Activated B cell treated with CpG ODN at 0.5 μM for 24 hours (primary cell): ENCODE measurements at regions not wholly inside any gene's neighbourhood (a gene's known extent, or its start where the extent isn't known, plus 50 kb on each side); places are given as distances from the start of the nearest gene placed in this dataset.
"Not testable (repeated sequence)": the region's sequence is repeated elsewhere in the genome, so short reads cannot be mapped to it uniquely, and the experiment has no call there.

Experiments used
- ATAC-seq: fragments of 200-7000 bp; cut with Tn5 transposase; one replicate; pipeline ENCODE4 v1.10.0; 2021; ENCODE audit warnings: low read depth, mild to moderate bottlenecking, moderate library complexity
- CTCF ChIA-PET: fragments of 350-600 bp; sonication (Branson Sonifier 250); formaldehyde crosslinking; loops from one replicate; lab custom pipeline; 2021; ENCODE audit warnings: antibody characterized with exemption; lab: Charles Lee
- POLR2A ChIA-PET: fragments of 350-600 bp; sonication (Branson Sonifier 250); formaldehyde crosslinking; loops from one replicate; lab custom pipeline; 2021; ENCODE audit warnings: antibody characterized with exemption; lab: Charles Lee
- DNase-seq: peaks from one replicate; pipeline ENCODE4 v3.0.0; 2022
- H3K27ac Mint-ChIP-seq: one replicate; pipeline ENCODE4 v1.8.0; 2020; ENCODE audit warnings: mixed read lengths
- H3K27me3 Mint-ChIP-seq: one replicate; pipeline ENCODE4 v1.8.0; 2021; ENCODE audit warnings: mixed read lengths
- H3K36me3 Mint-ChIP-seq: one replicate; pipeline ENCODE4 v1.8.0; 2021; ENCODE audit warnings: low read depth, mixed read lengths
- H3K4me1 Mint-ChIP-seq: one replicate; pipeline ENCODE4 v1.8.0; 2021; ENCODE audit warnings: mixed read lengths
- H3K4me3 Mint-ChIP-seq: one replicate; pipeline ENCODE4 v1.8.0; 2020; ENCODE audit warnings: mild to moderate bottlenecking, mixed read lengths
- H3K9me3 Mint-ChIP-seq: one replicate; pipeline ENCODE4 v1.8.0; 2020; ENCODE audit warnings: mixed read lengths
- intact Hi-C: fragments of 100-400 bp; cut with micrococcal nuclease; formaldehyde crosslinking; loops from one replicate; pipeline ENCODE4 v1.15.1; 2024
- TF ChIP-seq, protein P1 (sequence below): fragments of 200-600 bp; IDR thresholded peaks from one replicate; pipeline ENCODE4 v1.8.0; 2022; ENCODE audit warnings: antibody characterized with exemption, mild to moderate bottlenecking

GRCh38 chr10:84863675-84864074 is 535.3 kb downstream of the CCSER2 start:
- Mint-ChIP-seq H3K36me3 (no peaks in the 10 kb centered on the region), H3K27me3 (peaks cover 2% of the 10 kb centered on the region), H3K4me3 (no peak overlapping the region), H3K4me1 (no peaks in the 10 kb centered on the region), H3K9me3 (peaks cover 5% of the 10 kb centered on the region), H3K27ac (no peak overlapping the region)
- CTCF ChIA-PET, result no interaction called here
- ATAC-seq (no peak), DNase-seq (no peak)
- TF ChIP-seq, protein P1, sequence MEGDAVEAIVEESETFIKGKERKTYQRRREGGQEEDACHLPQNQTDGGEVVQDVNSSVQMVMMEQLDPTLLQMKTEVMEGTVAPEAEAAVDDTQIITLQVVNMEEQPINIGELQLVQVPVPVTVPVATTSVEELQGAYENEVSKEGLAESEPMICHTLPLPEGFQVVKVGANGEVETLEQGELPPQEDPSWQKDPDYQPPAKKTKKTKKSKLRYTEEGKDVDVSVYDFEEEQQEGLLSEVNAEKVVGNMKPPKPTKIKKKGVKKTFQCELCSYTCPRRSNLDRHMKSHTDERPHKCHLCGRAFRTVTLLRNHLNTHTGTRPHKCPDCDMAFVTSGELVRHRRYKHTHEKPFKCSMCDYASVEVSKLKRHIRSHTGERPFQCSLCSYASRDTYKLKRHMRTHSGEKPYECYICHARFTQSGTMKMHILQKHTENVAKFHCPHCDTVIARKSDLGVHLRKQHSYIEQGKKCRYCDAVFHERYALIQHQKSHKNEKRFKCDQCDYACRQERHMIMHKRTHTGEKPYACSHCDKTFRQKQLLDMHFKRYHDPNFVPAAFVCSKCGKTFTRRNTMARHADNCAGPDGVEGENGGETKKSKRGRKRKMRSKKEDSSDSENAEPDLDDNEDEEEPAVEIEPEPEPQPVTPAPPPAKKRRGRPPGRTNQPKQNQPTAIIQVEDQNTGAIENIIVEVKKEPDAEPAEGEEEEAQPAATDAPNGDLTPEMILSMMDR, result no peak
- POLR2A ChIA-PET, result no interaction called here
- intact Hi-C loops, result no loop called here

DNA sequence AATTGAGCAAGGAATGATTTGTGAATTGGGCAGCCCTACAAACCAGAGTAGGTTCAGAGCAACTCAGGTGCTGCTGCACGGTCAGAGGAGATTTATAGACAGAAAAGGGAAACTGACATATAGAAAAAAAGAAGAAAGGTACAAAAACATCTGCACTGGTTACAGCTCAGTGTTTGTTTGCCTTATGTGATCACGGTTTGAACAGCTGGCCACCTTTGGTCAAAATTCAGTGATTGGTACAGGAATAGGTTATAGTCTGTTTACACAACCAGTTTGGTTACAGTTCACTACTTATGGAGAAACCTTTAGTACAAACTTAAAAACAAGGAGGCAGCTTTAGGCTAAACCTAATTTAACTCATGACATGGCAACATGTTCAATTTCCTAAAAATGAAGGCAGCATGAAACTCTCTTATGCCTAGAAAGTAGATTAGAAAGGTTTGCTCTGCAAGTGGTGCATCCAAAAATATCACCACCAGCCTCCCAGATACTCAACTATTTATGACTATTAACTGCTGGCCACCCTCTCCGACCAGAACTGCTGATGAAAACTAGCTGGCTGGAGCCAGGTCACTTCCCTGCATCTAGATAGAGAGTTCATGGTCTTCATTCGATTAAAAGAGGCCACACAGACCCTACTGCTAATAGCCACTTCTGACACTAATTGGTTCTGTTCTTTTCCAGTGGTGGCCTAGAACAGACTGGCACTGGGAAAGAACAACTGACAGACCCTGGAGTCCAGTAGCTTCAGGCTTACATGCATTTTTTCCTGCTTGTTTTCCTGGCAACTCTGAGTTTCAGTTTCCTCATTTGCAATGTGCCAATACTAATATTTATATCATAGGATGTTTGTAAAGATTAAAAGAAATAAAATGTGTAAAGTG is 548.0 kb downstream of the CCSER2 start:
- Mint-ChIP-seq H3K27me3 (no peaks in the 10 kb centered on the region), H3K4me1 (no peaks in the 10 kb centered on the region), H3K36me3 (no peaks in the 10 kb centered on the region), H3K9me3 (no peaks in the 10 kb centered on the region), H3K27ac (no peak overlapping the region), H3K4me3 (no peak overlapping the region)
- ChIA-PET CTCF (no interaction called here), POLR2A (no interaction called here)
- TF ChIP-seq, protein P1, result no peak
- DNase-seq, result no peak
- no peak for ATAC-seq
- intact Hi-C loops, result no loop called here

DNA sequence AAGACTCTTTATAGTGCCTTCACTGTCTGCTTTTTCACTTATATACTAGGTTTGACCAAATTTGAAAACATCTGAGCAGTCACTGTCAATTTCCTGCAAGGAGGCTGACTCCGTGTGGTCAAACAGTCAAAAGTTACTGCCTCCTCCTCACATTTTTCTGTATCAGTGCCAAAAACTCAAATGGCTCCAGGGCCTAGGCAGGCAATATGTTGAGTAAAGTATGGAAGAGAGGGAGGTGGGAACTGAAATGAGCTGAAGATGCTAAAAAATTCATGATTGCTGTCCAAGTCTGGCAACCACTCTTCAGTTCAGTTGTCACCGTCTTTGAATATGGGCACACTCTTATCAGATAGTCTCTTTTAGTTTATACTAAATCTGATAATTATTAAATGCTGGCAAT is 551.6 kb downstream of the CCSER2 start:
- no peak overlapping the region for H3K27ac Mint-ChIP-seq
- H3K27me3 Mint-ChIP-seq, result no peaks in the 10 kb centered on the region
- no peaks in the 10 kb centered on the region for H3K4me1 Mint-ChIP-seq
- ChIA-PET CTCF (interaction anchor here (1.1 kb wide), 1 partner anchor 11 kb away, joined by 3 read pairs; no protein-coding TSS in a partner anchor), POLR2A (no interaction called here)
- intact Hi-C loops, result no loop called here
- TF ChIP-seq, protein P1, result no peak
- no peaks in the 10 kb centered on the region for H3K36me3 Mint-ChIP-seq
- no peaks in the 10 kb centered on the region for H3K9me3 Mint-ChIP-seq
- ATAC-seq (no peak), DNase-seq (no peak)
- H3K4me3 Mint-ChIP-seq, result no peak overlapping the region

DNA sequence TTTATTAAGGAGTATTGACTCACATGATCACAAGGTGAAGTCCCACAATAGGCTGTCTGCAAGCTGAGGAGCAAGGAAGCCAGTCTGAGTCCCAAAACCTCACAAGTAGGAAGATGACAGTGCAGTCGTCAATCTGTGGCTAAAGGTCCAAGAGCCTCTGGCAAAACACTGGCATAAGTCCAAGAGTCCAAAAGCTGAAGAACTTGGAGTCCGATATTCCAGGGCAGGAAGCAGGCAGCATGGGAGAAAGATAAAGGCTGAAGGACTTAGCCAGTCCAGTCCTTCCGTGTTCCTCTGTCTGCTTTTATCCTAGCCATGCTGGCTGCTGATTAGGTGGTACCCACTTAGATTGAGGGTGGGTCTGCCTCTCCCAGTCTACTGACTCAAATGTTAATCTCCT is 553.3 kb downstream of the CCSER2 start:
- ATAC-seq, intact Hi-C loops, H3K9me3 Mint-ChIP-seq, H3K27me3 Mint-ChIP-seq, H3K36me3 Mint-ChIP-seq, POLR2A ChIA-PET, H3K27ac Mint-ChIP-seq, CTCF ChIA-PET, H3K4me1 Mint-ChIP-seq, H3K4me3 Mint-ChIP-seq, DNase-seq: not testable (repeated sequence)

DNA sequence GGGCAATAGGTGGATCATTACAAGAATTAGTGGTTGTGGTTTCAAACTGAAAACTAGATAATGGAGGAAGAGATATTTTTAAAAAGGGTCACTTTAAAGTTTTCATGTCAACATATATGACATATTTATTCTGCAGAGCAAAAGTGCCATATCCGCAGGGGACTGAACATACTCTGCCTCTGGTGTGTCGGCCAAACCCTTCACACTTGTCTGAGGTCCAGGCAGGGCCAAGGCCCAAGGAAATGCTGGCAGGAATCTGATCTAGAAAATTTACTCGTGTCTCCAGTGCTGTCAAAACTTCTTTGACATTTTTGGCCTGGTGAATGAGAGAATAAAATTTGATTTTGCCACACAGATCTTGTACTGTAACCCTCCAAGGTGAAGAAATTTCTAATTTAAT is 562.3 kb downstream of the CCSER2 start:
- ChIA-PET POLR2A (no interaction called here), CTCF (interaction anchor here (0.9 kb wide), 1 partner anchor 11 kb away, joined by 3 read pairs; no protein-coding TSS in a partner anchor)
- no peak overlapping the region for H3K27ac Mint-ChIP-seq
- no peaks in the 10 kb centered on the region for H3K27me3 Mint-ChIP-seq
- DNase-seq, result no peak
- H3K9me3 Mint-ChIP-seq, result peaks cover 4% of the 10 kb centered on the region
- H3K4me1 Mint-ChIP-seq, result no peaks in the 10 kb centered on the region
- intact Hi-C loops, result no loop called here
- ATAC-seq, result no peak
- H3K4me3 Mint-ChIP-seq, result no peak overlapping the region
- TF ChIP-seq, protein P1, result no peak
- no peaks in the 10 kb centered on the region for H3K36me3 Mint-ChIP-seq
